GM23338 (cell line): ENCODE measurements at regions not wholly inside any gene's neighbourhood (a gene's known extent, or its start where the extent isn't known, plus 50 kb on each side); places are given as distances from the start of the nearest gene placed in this dataset.

Source experiments
- ATAC-seq: fragments of 200-7000 bp; cut with Tn5 transposase; 3 replicates; pipeline ENCODE4 v1.9.1; 2020
- DNase-seq: peaks from one replicate; pipeline ENCODE4 v3.0.0-alpha.2; 2015; ENCODE audit warnings: low spot score
- H2AFZ ChIP-seq: fragments of 200-600 bp; sonication (generic); 2 replicates; pipeline ENCODE4 v1.8.0; 2016; ENCODE audit warnings: antibody characterized with exemption, mild to moderate bottlenecking, moderate library complexity
- H3F3A ChIP-seq: fragments of 200-600 bp; sonication (generic); replicated peaks from 2 replicates; pipeline ENCODE4 v1.8.0; 2017; ENCODE audit warnings: antibody characterized with exemption, mixed run types, low read depth
- H3K27ac ChIP-seq: fragments of 200-600 bp; sonication (generic); 2 replicates; pipeline ENCODE4 v1.6.1; 2016; ENCODE audit warnings: low read depth
- H3K27me3 ChIP-seq: fragments of 200-600 bp; sonication (generic); 2 replicates; pipeline ENCODE4 v1.8.0; 2016; ENCODE audit warnings: mild to moderate bottlenecking, mixed run types, moderate library complexity; ENCODE audit not compliant: insufficient read depth
- H3K36me3 ChIP-seq: fragments of 200-600 bp; sonication (generic); 2 replicates; pipeline ENCODE4 v1.8.0; 2016; ENCODE audit warnings: mild to moderate bottlenecking; ENCODE audit not compliant: insufficient read depth
- H3K4me1 ChIP-seq: fragments of 200-600 bp; sonication (generic); 2 replicates; pipeline ENCODE4 v1.8.0; 2016; ENCODE audit warnings: mild to moderate bottlenecking, moderate library complexity; ENCODE audit not compliant: insufficient read depth
- H3K4me2 ChIP-seq: fragments of 200-600 bp; sonication (generic); 2 replicates; pipeline ENCODE4 v1.7.1; 2017; ENCODE audit warnings: mixed run types
- H3K4me3 ChIP-seq: fragments of 200-600 bp; sonication (generic); 2 replicates; pipeline ENCODE4 v1.6.1; 2016; ENCODE audit warnings: mixed run types
- H3K79me2 ChIP-seq: fragments of 200-600 bp; sonication (generic); replicated peaks from 2 replicates; pipeline ENCODE4 v1.8.0; 2017; ENCODE audit warnings: mild to moderate bottlenecking; ENCODE audit not compliant: insufficient read depth
- H3K9me2 ChIP-seq: fragments of 200-600 bp; sonication (generic); 2 replicates; pipeline ENCODE4 v1.8.0; 2017; ENCODE audit not compliant: insufficient read depth
- H4K20me1 ChIP-seq: fragments of 200-600 bp; sonication (generic); replicated peaks from 2 replicates; pipeline ENCODE4 v1.8.0; 2017; ENCODE audit warnings: mild to moderate bottlenecking; ENCODE audit not compliant: insufficient read depth
- H3K27ac Mint-ChIP-seq: 2 replicates; pipeline ENCODE4 v1.8.0; 2020; ENCODE audit warnings: inconsistent platforms, mild to moderate bottlenecking, moderate library complexity, mixed read lengths
- H3K27me3 Mint-ChIP-seq: 3 replicates; pipeline ENCODE4 v1.8.0; 2022; ENCODE audit warnings: low read depth, mild to moderate bottlenecking, moderate library complexity, mixed read lengths, inconsistent platforms; ENCODE audit not compliant: insufficient read depth, poor library complexity
- H3K36me3 Mint-ChIP-seq: 3 replicates; pipeline ENCODE4 v1.8.0; 2021; ENCODE audit warnings: low read depth, mild to moderate bottlenecking, inconsistent platforms, moderate library complexity, mixed read lengths
- H3K4me1 Mint-ChIP-seq: 3 replicates; pipeline ENCODE4 v1.8.0; 2020; ENCODE audit warnings: mild to moderate bottlenecking, inconsistent platforms, mixed read lengths
- H3K4me3 Mint-ChIP-seq: 3 replicates; pipeline ENCODE4 v1.8.0; 2021; ENCODE audit warnings: moderate library complexity, mild to moderate bottlenecking, inconsistent platforms, mixed read lengths
- H3K9me3 Mint-ChIP-seq: 3 replicates; pipeline ENCODE4 v1.8.0; 2020; ENCODE audit warnings: moderate library complexity, mild to moderate bottlenecking, inconsistent platforms, mixed read lengths
- CREB1 ChIP-seq: fragments of 250-450 bp; sonication (Bioruptor Pico); IDR thresholded peaks from 2 replicates; pipeline ENCODE4 v1.5.0; 2020; ENCODE audit warnings: low read depth, mild to moderate bottlenecking, moderate library complexity
- EZH2 ChIP-seq: fragments of 200-600 bp; sonication (generic); IDR thresholded peaks from one replicate; pipeline ENCODE4 v1.8.0; 2017; ENCODE audit warnings: antibody characterized with exemption, mild to moderate bottlenecking, low read depth; ENCODE audit not compliant: unreplicated experiment
- EZH2phosphoT487 ChIP-seq: fragments of 200-600 bp; sonication (generic); IDR thresholded peaks from one replicate; pipeline ENCODE4 v1.8.1; 2018; ENCODE audit warnings: antibody characterized with exemption; ENCODE audit not compliant: unreplicated experiment
- NANOG ChIP-seq: IDR thresholded peaks from 2 replicates; pipeline ENCODE4 v1.6.1; 2016; ENCODE audit warnings: antibody characterized with exemption, borderline replicate concordance
- POLR2AphosphoS5 ChIP-seq: IDR thresholded peaks from 2 replicates; pipeline ENCODE4 v1.6.1; 2016; ENCODE audit warnings: antibody characterized with exemption, low read depth
- STAT1 ChIP-seq: IDR thresholded peaks from one replicate; pipeline ENCODE4 v1.6.1; 2016; ENCODE audit warnings: antibody characterized with exemption; ENCODE audit not compliant: unreplicated experiment
- ZNF114 ChIP-seq: fragments of 250-450 bp; sonication (Bioruptor Pico); IDR thresholded peaks from 2 replicates; pipeline ENCODE4 v1.5.0; 2020; ENCODE audit warnings: mild to moderate bottlenecking, moderate library complexity
- ZNF331 ChIP-seq: fragments of 250-450 bp; sonication (Bioruptor Pico); IDR thresholded peaks from 2 replicates; pipeline ENCODE4 v1.5.0; 2020; ENCODE audit warnings: low read depth, mild to moderate bottlenecking, moderate library complexity
- TF ChIP-seq, protein P1 (sequence below), 2 experiments: fragments of 200-600 bp in 1 of 2; sonication (generic) in 1 of 2; conservative IDR thresholded peaks; 2 replicates each; pipeline versions ENCODE4 v1.5.1 to v1.6.1; 2016 to 2017; ENCODE audit warnings: antibody characterized with exemption in 2 of 2, low read depth in 2 of 2, mild to moderate bottlenecking in 2 of 2, moderate library complexity in 1 of 2
- TF ChIP-seq, protein P2 (sequence below): fragments of 250-450 bp; sonication (Bioruptor Pico); IDR thresholded peaks from 2 replicates; pipeline ENCODE4 v1.5.0; 2020; ENCODE audit warnings: mild to moderate bottlenecking, moderate library complexity
- TF ChIP-seq, protein P3 (sequence below): IDR thresholded peaks from 2 replicates; pipeline ENCODE4 v1.6.1; 2016; ENCODE audit warnings: antibody characterized with exemption

DNA sequence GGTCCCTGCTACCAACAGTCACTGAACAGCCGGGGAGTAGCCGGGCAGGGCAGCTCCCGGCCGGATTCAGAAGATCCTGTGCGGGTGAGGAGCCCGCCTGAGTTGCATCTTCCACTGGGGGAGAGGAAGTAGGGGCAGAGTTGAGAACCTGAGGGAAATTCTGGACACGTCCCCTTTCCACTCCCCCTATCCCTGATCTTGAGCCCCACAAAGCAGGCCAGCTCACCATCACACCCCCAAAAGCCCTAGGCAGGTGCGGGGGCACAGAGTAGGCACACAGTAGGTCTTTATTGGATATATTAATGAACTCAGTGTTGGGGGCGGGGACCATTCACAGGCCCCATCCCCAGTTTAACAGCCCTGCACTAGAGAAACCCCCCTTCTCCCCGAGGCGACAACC lies 81.9 kb upstream of the UXS1 start:
- Mint-ChIP-seq H3K9me3 (peaks cover 21% of the 10 kb centered on the region), H3K4me3 (no peak overlapping the region), H3K36me3 (peaks cover 15% of the 10 kb centered on the region; the same call in 2 of the 3 replicates), H3K4me1 (peaks cover 9% of the 10 kb centered on the region), H3K27me3 (peaks cover 5% of the 10 kb centered on the region), H3K27ac (no peak overlapping the region)
- Histone ChIP-seq H3F3A (no peaks in the 10 kb centered on the region), H3K4me2 (no peak overlapping the region), H2AFZ (peak overlapping the region; percentile 66; the same call in 1 of the 2 replicates), H3K4me1 (no peaks in the 10 kb centered on the region), H4K20me1 (no peaks in the 10 kb centered on the region), H3K4me3 (no peak overlapping the region), H3K27me3 (no peaks in the 10 kb centered on the region), H3K79me2 (no peaks in the 10 kb centered on the region), H3K9me2 (no peaks in the 10 kb centered on the region; the same call in 1 of the 2 replicates), H3K36me3 (no peaks in the 10 kb centered on the region), H3K27ac (no peak overlapping the region)
- no peak for ATAC-seq
- TF ChIP-seq EZH2phosphoT487 (no peak), EZH2 (no peak), NANOG (no peak), ZNF114 (CRISPR knock-in tag) (no peak), STAT1 (no peak), CREB1 (CRISPR knock-in tag) (no peak), ZNF331 (no peak), POLR2AphosphoS5 (no peak)
- TF ChIP-seq, protein P1, sequence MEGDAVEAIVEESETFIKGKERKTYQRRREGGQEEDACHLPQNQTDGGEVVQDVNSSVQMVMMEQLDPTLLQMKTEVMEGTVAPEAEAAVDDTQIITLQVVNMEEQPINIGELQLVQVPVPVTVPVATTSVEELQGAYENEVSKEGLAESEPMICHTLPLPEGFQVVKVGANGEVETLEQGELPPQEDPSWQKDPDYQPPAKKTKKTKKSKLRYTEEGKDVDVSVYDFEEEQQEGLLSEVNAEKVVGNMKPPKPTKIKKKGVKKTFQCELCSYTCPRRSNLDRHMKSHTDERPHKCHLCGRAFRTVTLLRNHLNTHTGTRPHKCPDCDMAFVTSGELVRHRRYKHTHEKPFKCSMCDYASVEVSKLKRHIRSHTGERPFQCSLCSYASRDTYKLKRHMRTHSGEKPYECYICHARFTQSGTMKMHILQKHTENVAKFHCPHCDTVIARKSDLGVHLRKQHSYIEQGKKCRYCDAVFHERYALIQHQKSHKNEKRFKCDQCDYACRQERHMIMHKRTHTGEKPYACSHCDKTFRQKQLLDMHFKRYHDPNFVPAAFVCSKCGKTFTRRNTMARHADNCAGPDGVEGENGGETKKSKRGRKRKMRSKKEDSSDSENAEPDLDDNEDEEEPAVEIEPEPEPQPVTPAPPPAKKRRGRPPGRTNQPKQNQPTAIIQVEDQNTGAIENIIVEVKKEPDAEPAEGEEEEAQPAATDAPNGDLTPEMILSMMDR (conservative IDR thresholded peaks at IDR 0.05; ENCODE audit: low read depth in 2 of 2): no peak
- TF ChIP-seq, protein P2, sequence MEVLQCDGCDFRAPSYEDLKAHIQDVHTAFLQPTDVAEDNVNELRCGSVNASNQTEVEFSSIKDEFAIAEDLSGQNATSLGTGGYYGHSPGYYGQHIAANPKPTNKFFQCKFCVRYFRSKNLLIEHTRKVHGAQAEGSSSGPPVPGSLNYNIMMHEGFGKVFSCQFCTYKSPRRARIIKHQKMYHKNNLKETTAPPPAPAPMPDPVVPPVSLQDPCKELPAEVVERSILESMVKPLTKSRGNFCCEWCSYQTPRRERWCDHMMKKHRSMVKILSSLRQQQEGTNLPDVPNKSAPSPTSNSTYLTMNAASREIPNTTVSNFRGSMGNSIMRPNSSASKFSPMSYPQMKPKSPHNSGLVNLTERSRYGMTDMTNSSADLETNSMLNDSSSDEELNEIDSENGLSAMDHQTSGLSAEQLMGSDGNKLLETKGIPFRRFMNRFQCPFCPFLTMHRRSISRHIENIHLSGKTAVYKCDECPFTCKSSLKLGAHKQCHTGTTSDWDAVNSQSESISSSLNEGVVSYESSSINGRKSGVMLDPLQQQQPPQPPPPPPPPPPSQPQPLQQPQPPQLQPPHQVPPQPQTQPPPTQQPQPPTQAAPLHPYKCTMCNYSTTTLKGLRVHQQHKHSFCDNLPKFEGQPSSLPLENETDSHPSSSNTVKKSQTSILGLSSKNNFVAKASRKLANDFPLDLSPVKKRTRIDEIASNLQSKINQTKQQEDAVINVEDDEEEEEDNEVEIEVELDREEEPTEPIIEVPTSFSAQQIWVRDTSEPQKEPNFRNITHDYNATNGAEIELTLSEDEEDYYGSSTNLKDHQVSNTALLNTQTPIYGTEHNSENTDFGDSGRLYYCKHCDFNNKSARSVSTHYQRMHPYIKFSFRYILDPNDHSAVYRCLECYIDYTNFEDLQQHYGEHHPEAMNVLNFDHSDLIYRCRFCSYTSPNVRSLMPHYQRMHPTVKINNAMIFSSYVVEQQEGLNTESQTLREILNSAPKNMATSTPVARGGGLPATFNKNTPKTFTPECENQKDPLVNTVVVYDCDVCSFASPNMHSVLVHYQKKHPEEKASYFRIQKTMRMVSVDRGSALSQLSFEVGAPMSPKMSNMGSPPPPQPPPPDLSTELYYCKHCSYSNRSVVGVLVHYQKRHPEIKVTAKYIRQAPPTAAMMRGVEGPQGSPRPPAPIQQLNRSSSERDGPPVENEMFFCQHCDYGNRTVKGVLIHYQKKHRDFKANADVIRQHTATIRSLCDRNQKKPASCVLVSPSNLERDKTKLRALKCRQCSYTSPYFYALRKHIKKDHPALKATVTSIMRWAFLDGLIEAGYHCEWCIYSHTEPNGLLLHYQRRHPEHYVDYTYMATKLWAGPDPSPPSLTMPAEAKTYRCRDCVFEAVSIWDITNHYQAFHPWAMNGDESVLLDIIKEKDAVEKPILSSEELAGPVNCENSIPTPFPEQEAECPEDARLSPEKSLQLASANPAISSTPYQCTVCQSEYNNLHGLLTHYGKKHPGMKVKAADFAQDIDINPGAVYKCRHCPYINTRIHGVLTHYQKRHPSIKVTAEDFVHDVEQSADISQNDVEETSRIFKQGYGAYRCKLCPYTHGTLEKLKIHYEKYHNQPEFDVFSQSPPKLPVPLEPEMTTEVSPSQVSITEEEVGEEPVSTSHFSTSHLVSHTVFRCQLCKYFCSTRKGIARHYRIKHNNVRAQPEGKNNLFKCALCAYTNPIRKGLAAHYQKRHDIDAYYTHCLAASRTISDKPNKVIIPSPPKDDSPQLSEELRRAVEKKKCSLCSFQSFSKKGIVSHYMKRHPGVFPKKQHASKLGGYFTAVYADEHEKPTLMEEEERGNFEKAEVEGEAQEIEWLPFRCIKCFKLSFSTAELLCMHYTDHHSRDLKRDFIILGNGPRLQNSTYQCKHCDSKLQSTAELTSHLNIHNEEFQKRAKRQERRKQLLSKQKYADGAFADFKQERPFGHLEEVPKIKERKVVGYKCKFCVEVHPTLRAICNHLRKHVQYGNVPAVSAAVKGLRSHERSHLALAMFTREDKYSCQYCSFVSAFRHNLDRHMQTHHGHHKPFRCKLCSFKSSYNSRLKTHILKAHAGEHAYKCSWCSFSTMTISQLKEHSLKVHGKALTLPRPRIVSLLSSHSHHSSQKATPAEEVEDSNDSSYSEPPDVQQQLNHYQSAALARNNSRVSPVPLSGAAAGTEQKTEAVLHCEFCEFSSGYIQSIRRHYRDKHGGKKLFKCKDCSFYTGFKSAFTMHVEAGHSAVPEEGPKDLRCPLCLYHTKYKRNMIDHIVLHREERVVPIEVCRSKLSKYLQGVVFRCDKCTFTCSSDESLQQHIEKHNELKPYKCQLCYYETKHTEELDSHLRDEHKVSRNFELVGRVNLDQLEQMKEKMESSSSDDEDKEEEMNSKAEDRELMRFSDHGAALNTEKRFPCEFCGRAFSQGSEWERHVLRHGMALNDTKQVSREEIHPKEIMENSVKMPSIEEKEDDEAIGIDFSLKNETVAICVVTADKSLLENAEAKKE (CRISPR knock-in tag): no peak
- TF ChIP-seq, protein P3, sequence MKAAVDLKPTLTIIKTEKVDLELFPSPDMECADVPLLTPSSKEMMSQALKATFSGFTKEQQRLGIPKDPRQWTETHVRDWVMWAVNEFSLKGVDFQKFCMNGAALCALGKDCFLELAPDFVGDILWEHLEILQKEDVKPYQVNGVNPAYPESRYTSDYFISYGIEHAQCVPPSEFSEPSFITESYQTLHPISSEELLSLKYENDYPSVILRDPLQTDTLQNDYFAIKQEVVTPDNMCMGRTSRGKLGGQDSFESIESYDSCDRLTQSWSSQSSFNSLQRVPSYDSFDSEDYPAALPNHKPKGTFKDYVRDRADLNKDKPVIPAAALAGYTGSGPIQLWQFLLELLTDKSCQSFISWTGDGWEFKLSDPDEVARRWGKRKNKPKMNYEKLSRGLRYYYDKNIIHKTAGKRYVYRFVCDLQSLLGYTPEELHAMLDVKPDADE: no peak
- no peak for DNase-seq
